Karpas-422 (cell line): ENCODE measurements at regions not wholly inside any gene's neighbourhood (a gene's known extent, or its start where the extent isn't known, plus 50 kb on each side); places are given as distances from the start of the nearest gene placed in this dataset.

Source experiments
- DNase-seq: peaks from one replicate; pipeline ENCODE4 v3.0.0-alpha.2; 2015
- H2AFZ ChIP-seq: fragments of 200-600 bp; sonication (generic); 2 replicates; pipeline ENCODE4 v1.6.1; 2014; ENCODE audit warnings: antibody characterized with exemption, low read length, mixed read lengths
- H3K27ac ChIP-seq: fragments of 200-600 bp; sonication (generic); 2 replicates; pipeline ENCODE4 v1.5.1; 2014; ENCODE audit warnings: mild to moderate bottlenecking, low read length, moderate library complexity
- H3K27me3 ChIP-seq: fragments of 200-600 bp; sonication (generic); 2 replicates; pipeline ENCODE4 v1.6.1; 2014; ENCODE audit warnings: low read length, mixed read lengths
- H3K36me3 ChIP-seq: fragments of 200-600 bp; sonication (generic); 2 replicates; pipeline ENCODE4 v1.6.1; 2014; ENCODE audit warnings: low read length, mixed read lengths; ENCODE audit not compliant: insufficient read depth
- H3K4me1 ChIP-seq: fragments of 200-600 bp; sonication (generic); 2 replicates; pipeline ENCODE4 v1.6.1; 2014; ENCODE audit warnings: mild to moderate bottlenecking, low read length, mixed read lengths
- H3K4me2 ChIP-seq: fragments of 200-600 bp; sonication (generic); 2 replicates; pipeline ENCODE4 v1.6.1; 2014; ENCODE audit warnings: low read length, low read depth, mild to moderate bottlenecking; ENCODE audit not compliant: poor library complexity, severe bottlenecking
- H3K4me3 ChIP-seq: fragments of 200-600 bp; sonication (generic); 2 replicates; pipeline ENCODE4 v1.5.1; 2014; ENCODE audit warnings: mild to moderate bottlenecking, antibody characterized with exemption, low read length, mixed read lengths
- H3K79me2 ChIP-seq: fragments of 200-600 bp; sonication (generic); 2 replicates; pipeline ENCODE4 v1.6.1; 2014; ENCODE audit warnings: mild to moderate bottlenecking, low read length, mixed read lengths
- H3K9ac ChIP-seq: fragments of 200-600 bp; sonication (generic); 2 replicates; pipeline ENCODE4 v1.6.0; 2014; ENCODE audit warnings: low read length
- H3K9me2 ChIP-seq: fragments of 200-600 bp; sonication (generic), shearing (Covaris generic); replicated peaks from 2 replicates; pipeline ENCODE4 v1.6.0; 2014; ENCODE audit warnings: mild to moderate bottlenecking, low read length, moderate library complexity; ENCODE audit not compliant: insufficient read depth
- H3K9me3 ChIP-seq: fragments of 300-700, 200-600 bp; sonication (generic); 2 replicates; pipeline ENCODE4 v1.6.1; 2014; ENCODE audit warnings: low read length, mixed read lengths
- H4K20me1 ChIP-seq: fragments of 200-600 bp; sonication (generic); 2 replicates; pipeline ENCODE4 v1.6.1; 2014; ENCODE audit warnings: mild to moderate bottlenecking, antibody characterized with exemption, low read length, low read depth; ENCODE audit not compliant: insufficient read depth

DNA sequence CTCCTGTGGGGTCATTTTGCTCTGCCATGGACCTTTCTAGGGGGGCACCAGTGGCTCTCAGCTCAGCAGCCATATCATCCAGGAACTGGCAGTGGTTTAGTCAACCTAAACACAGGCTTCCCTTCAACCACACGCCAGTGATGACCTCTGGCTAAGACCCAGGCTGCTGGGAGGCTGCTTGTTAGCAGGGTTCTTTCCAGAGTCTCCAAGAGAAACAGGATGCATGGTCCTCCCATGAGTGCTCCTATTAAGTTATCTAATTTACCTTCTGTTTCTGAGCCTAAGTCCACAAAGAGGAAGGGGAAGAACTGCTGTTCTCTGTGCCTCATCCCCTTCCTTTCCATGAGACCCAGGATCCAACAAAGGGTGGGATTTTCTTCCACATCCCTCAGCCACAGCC lies 137.3 kb upstream of the PLXNA2 start:
- H3K27me3 ChIP-seq = no peaks in the 10 kb centered on the region
- H3K36me3 ChIP-seq = no peaks in the 10 kb centered on the region
- H3K4me3 ChIP-seq = no peak overlapping the region
- H3K4me1 ChIP-seq = no peaks in the 10 kb centered on the region
- DNase-seq = no peak
- no peak overlapping the region for H3K4me2 ChIP-seq
- no peaks in the 10 kb centered on the region for H3K9me3 ChIP-seq
- H2AFZ ChIP-seq = no peak overlapping the region
- no peak overlapping the region for H3K27ac ChIP-seq
- H4K20me1 ChIP-seq = no peaks in the 10 kb centered on the region
- no peaks in the 10 kb centered on the region for H3K79me2 ChIP-seq
- no peaks in the 10 kb centered on the region for H3K9me2 ChIP-seq
- no peak overlapping the region for H3K9ac ChIP-seq

DNA sequence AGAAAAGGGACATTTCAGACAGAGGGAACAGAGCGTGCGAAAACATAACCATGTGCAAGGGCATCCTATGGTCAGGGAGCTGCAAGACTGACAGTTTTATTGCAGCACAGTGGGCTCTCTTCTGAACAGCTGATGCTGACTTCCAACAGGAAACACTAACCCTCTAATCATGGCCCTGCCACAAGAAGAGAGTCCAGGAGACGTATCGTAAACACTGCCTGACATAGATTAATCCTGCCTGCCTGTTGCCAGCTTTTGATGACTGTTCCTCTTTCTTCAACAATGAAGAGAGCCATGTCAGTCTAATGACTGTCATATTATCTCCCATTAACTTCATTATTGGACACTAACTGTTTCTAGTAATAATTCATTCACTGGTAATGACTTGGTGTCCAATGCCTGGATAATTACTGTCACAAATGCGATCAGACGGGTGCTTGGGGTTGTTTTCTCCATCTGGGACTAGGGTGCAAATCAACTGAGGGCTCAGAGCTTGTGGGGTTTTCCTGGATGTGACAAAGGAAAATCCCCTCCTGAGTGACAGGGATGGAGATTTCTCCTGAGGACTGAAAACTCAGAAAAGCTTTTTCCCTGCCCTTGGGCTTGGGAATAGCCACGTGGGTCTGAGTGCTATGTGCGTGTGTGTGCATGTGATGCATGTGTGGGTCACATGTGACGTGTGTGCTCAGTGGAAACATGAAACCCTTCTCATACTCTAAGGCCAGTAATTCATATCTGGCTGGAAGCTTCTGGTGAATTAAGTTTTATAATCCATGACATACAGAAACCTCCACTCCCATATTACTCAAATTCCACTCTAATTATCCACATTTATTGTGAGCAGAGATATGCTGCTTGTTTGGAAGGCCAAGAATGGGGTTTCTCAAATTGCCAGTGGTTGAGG lies 144.0 kb upstream of the PLXNA2 start:
- Histone ChIP-seq H3K9me3 (no peaks in the 10 kb centered on the region), H3K27me3 (no peaks in the 10 kb centered on the region)

DNA sequence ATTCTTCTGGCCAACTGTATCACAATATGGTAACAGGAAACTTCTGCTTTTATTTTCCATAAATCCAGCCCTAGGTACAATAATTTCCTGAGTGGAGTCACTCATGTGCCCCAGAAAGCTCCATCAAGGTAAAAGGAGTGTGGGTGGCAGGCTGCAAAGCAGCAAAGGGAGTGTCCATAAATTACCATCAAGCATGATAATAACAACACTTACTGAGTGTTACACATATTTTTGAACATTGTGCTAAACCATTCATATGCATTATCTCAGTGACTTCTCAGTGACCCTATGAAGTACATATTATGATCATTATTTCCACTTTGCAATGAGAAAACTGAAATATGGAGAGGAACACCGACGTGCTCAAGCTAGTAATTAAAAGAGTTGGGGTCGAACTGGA lies 149.2 kb upstream of the PLXNA2 start:
- Histone ChIP-seq H3K9me2 (no peaks in the 10 kb centered on the region), H3K4me3 (no peak overlapping the region), H3K79me2 (no peaks in the 10 kb centered on the region), H3K27me3 (no peaks in the 10 kb centered on the region), H4K20me1 (no peaks in the 10 kb centered on the region), H3K36me3 (no peaks in the 10 kb centered on the region), H3K9me3 (no peaks in the 10 kb centered on the region), H3K4me1 (no peaks in the 10 kb centered on the region), H3K4me2 (no peak overlapping the region), H2AFZ (no peak overlapping the region), H3K27ac (no peak overlapping the region), H3K9ac (no peak overlapping the region)
- no peak for DNase-seq

More for the DNA sequence above, 144.0 kb upstream of the PLXNA2 start:
- Histone ChIP-seq H3K27ac (no peak overlapping the region), H2AFZ (no peak overlapping the region), H3K4me3 (no peak overlapping the region), H4K20me1 (no peaks in the 10 kb centered on the region), H3K4me2 (no peak overlapping the region), H3K79me2 (no peaks in the 10 kb centered on the region), H3K4me1 (no peaks in the 10 kb centered on the region), H3K9ac (no peak overlapping the region), H3K36me3 (no peaks in the 10 kb centered on the region), H3K9me2 (no peaks in the 10 kb centered on the region)
- no peak for DNase-seq

DNA sequence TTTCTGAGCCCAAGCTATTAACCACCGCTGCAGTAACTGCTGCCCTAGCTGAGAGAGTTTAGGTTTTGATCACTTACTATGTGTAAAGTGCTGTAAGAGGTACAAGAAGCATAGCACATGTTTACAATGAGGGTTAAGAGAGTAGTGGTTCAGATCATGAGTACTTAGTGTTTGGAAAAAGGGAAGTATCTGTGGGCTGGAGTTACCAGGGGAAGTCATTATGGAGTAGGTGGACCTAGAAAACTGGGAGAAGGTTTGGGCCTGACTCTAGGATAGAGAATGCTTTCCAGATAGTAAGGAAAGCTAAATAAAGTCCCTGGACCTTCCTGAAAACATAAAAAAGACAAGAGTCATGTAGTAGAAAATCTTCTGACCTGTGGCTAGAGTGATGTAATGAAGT lies 149.6 kb upstream of the PLXNA2 start:
- H2AFZ ChIP-seq = no peak overlapping the region
- H3K36me3 ChIP-seq = no peaks in the 10 kb centered on the region
- peak; percentile 26 for DNase-seq
- H3K4me3 ChIP-seq = no peak overlapping the region
- H3K4me1 ChIP-seq = no peaks in the 10 kb centered on the region
- no peak overlapping the region for H3K9ac ChIP-seq
- no peak overlapping the region for H3K4me2 ChIP-seq
- no peaks in the 10 kb centered on the region for H3K79me2 ChIP-seq
- H4K20me1 ChIP-seq = no peaks in the 10 kb centered on the region
- H3K27ac ChIP-seq = no peak overlapping the region
- no peaks in the 10 kb centered on the region for H3K9me2 ChIP-seq
- no peaks in the 10 kb centered on the region for H3K9me3 ChIP-seq
- H3K27me3 ChIP-seq = no peaks in the 10 kb centered on the region

DNA sequence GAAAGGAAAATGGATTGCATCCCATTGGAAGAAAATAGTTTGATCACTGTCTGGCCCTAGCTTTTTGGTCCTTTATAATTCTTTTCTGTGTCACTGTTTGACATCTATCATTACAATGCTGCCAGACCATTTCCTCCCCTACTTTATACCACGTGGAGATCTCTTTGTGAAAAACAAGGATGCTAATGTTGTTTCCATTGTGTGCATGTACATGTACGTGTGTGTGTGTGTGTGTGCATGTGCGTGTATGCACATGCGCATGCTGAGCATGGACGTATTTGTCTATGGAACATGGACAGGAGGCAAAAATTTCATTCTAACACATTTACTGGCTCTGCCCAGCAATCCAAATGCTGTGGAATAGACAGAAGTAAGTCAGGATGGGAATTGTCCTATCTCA lies 153.1 kb upstream of the PLXNA2 start:
- Histone ChIP-seq H3K4me1 (no peaks in the 10 kb centered on the region), H3K9ac (no peak overlapping the region), H3K27me3 (no peaks in the 10 kb centered on the region), H3K9me2 (no peaks in the 10 kb centered on the region), H3K27ac (no peak overlapping the region), H3K36me3 (no peaks in the 10 kb centered on the region), H3K4me2 (no peak overlapping the region), H3K79me2 (no peaks in the 10 kb centered on the region), H4K20me1 (no peaks in the 10 kb centered on the region), H2AFZ (no peak overlapping the region), H3K4me3 (no peak overlapping the region), H3K9me3 (no peaks in the 10 kb centered on the region)
- no peak for DNase-seq

DNA sequence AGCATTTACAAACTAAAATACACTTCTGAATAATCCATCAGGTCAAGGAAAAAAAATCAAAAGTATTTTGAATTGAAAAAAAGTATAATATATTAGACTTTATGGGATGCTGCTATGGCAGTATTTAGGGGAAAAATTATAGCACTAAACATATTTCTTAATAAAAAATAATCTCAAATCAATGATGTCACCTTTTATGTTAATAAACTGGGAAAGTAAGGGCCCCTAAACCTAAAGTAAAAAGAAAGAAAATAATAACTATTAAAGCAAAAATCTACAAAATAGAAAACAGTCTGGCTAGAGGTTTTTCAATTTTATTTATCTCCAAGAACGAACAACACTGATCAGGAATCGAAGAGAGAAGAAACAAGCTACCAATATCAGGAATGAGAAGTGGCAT lies 160.8 kb upstream of the PLXNA2 start:
- DNase-seq = no peak
- Histone ChIP-seq H3K4me3 (no peak overlapping the region), H3K9me2 (no peaks in the 10 kb centered on the region), H4K20me1 (no peaks in the 10 kb centered on the region), H3K4me2 (no peak overlapping the region), H2AFZ (no peak overlapping the region), H3K4me1 (no peaks in the 10 kb centered on the region), H3K27ac (no peak overlapping the region), H3K36me3 (no peaks in the 10 kb centered on the region), H3K9me3 (no peaks in the 10 kb centered on the region), H3K9ac (no peak overlapping the region), H3K79me2 (no peaks in the 10 kb centered on the region), H3K27me3 (no peaks in the 10 kb centered on the region)

DNA sequence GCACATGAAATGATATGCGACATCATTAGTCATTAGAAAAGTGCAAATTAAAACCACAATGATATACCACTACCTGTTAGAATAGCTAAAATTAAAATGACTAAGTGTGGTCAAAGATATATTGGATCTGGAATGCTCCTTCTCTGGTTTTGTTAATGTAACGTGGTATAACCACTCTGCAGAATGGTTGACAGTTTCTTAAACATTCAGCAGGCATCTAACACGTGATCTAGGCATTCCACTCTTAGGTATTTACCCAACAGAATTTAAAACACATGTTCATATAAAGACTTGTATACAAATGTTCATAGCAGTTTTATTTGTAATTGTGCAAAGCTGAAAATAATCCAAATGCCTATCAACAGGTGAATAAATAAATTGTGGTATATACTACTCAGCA lies 165.0 kb upstream of the PLXNA2 start:
- H3K27ac ChIP-seq = no peak overlapping the region
- H3K79me2 ChIP-seq = no peaks in the 10 kb centered on the region
- no peak overlapping the region for H3K4me2 ChIP-seq
- H3K4me3 ChIP-seq = no peak overlapping the region
- H3K4me1 ChIP-seq = no peaks in the 10 kb centered on the region
- no peaks in the 10 kb centered on the region for H3K9me2 ChIP-seq
- DNase-seq = no peak
- H3K9me3 ChIP-seq = no peaks in the 10 kb centered on the region
- H3K36me3 ChIP-seq = no peaks in the 10 kb centered on the region
- no peaks in the 10 kb centered on the region for H3K27me3 ChIP-seq
- H4K20me1 ChIP-seq = no peaks in the 10 kb centered on the region
- H2AFZ ChIP-seq = no peak overlapping the region
- no peak overlapping the region for H3K9ac ChIP-seq

DNA sequence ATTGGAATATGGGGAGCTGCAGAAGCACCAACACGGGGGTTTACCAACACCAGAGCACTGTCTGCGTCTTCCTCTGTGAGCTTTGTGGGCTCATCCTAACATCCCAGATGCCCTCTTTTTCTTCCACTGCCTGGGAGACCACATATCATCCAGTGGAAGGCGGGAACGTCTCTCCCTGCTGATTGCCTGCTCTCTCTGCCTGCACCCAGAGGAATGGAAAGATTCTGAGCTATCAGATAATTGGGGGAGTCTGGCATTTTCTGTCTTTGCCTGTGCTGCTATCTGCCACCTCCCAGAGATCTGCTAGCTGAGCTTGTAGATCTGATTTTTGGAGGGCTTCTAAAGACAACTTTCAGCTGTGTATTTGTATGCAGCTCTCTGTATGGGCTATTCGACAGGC lies 166.2 kb upstream of the PLXNA2 start:
- Histone ChIP-seq H3K4me3 (no peak overlapping the region), H3K27ac (no peak overlapping the region), H4K20me1 (no peaks in the 10 kb centered on the region), H3K79me2 (no peaks in the 10 kb centered on the region), H3K9me3 (no peaks in the 10 kb centered on the region), H3K27me3 (no peaks in the 10 kb centered on the region), H3K9me2 (no peaks in the 10 kb centered on the region), H3K36me3 (no peaks in the 10 kb centered on the region), H2AFZ (no peak overlapping the region), H3K4me1 (no peaks in the 10 kb centered on the region), H3K9ac (no peak overlapping the region), H3K4me2 (no peak overlapping the region)
- no peak for DNase-seq
